ENCODE measurements at regions not wholly inside any gene's neighbourhood (a gene's known extent, or its start where the extent isn't known, plus 50 kb on each side); places are given as distances from the start of the nearest gene placed in this dataset.

DNA sequence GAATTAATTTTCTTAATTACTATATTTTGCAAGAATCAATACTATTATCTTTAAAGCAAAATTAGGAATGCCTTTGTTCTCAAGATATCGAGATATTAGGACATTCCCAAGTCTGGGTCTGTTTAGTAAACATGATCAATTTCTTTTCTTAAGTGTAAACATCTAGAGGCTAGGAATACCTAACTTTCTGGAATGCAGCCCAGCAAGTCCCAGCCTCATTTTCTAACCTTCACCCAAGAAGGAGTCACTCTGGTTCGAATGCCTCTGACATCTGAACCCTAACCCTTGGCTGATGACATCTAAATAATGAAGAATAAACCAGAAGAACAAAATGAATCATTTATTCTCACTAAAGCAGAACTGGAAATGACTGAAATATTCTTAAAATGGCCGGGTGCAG is 297.5 kb upstream of the IRX3 start:
- no peak for TF ChIP-seq EZH2 (IDR thresholded peaks at IDR 0.05; ENCODE audit: insufficient read depth, poor library complexity, severe bottlenecking)
- TF ChIP-seq EZH2phosphoT487 (IDR thresholded peaks at IDR 0.05; ENCODE audit: insufficient read depth, low read depth) = no peak

All from GM23248 (cell line).